OCI-LY1 (cell line): ENCODE measurements at regions not wholly inside any gene's neighbourhood (a gene's known extent, or its start where the extent isn't known, plus 50 kb on each side); places are given as distances from the start of the nearest gene placed in this dataset.

ENCODE experiments used
- EZH2 ChIP-seq: fragments of 200-600 bp; sonication (generic), shearing (Covaris generic); IDR thresholded peaks from 2 replicates; pipeline ENCODE4 v1.8.0; 2017; ENCODE audit warnings: borderline replicate concordance, mixed run types, mild to moderate bottlenecking, antibody characterized with exemption, low read length, moderate library complexity, mixed read lengths
- TF ChIP-seq, protein P1 (sequence below): fragments of 200-600 bp; sonication (generic), shearing (Covaris generic); IDR thresholded peaks from 2 replicates; pipeline ENCODE4 v1.5.1; 2017; ENCODE audit warnings: mild to moderate bottlenecking, antibody characterized with exemption, low read length, moderate library complexity, mixed read lengths

DNA sequence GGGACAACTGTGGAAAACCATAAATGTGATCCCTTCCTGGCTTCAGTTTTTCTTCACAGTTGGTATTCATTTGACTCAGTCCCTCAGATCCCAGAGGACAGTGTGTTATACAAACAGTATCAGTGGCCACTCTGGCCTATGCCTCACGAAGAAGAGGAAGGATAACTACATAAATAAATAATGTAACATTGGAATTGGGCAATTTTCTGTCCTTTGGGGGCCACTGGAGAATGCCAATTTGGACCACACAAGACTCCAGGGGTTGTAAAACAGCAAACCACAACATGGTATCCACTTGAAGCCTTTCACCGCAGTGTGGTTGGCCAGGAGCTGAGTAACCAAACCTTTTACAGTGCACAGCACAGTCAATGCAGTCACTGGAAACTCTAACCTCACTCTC, 1077.0 kb downstream of the ROBO2 start:
- TF ChIP-seq, protein P1, sequence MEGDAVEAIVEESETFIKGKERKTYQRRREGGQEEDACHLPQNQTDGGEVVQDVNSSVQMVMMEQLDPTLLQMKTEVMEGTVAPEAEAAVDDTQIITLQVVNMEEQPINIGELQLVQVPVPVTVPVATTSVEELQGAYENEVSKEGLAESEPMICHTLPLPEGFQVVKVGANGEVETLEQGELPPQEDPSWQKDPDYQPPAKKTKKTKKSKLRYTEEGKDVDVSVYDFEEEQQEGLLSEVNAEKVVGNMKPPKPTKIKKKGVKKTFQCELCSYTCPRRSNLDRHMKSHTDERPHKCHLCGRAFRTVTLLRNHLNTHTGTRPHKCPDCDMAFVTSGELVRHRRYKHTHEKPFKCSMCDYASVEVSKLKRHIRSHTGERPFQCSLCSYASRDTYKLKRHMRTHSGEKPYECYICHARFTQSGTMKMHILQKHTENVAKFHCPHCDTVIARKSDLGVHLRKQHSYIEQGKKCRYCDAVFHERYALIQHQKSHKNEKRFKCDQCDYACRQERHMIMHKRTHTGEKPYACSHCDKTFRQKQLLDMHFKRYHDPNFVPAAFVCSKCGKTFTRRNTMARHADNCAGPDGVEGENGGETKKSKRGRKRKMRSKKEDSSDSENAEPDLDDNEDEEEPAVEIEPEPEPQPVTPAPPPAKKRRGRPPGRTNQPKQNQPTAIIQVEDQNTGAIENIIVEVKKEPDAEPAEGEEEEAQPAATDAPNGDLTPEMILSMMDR: no peak
- no peak for TF ChIP-seq EZH2
